Endodermal cell (in vitro differentiated cells): ENCODE measurements at regions not wholly inside any gene's neighbourhood (a gene's known extent, or its start where the extent isn't known, plus 50 kb on each side); places are given as distances from the start of the nearest gene placed in this dataset.

Source experiments
- DNase-seq: peaks from one replicate; pipeline ENCODE4 v3.0.0-alpha.2; 2017
- H3K27ac ChIP-seq: 2 replicates; pipeline ENCODE4 v1.5.1; 2013; ENCODE audit warnings: mild to moderate bottlenecking, low read depth, low read length, moderate library complexity
- H3K27me3 ChIP-seq: 2 replicates; pipeline ENCODE4 v1.6.1; 2013; ENCODE audit warnings: mild to moderate bottlenecking, low read length, moderate library complexity; ENCODE audit not compliant: insufficient read depth, control insufficient read depth, poor library complexity, severe bottlenecking
- H3K36me3 ChIP-seq: 2 replicates; pipeline ENCODE4 v1.7.0; 2013; ENCODE audit warnings: mild to moderate bottlenecking, low read length, moderate library complexity; ENCODE audit not compliant: control insufficient read depth, insufficient read depth
- H3K4me1 ChIP-seq: one replicate; pipeline ENCODE4 v1.7.0; 2013; ENCODE audit warnings: low read length; ENCODE audit not compliant: control insufficient read depth, insufficient read depth
- H3K4me3 ChIP-seq: 2 replicates; pipeline ENCODE4 v1.5.1; 2013; ENCODE audit warnings: mild to moderate bottlenecking, low read length, moderate library complexity
- H3K9ac ChIP-seq: 2 replicates; pipeline ENCODE4 v1.6.1; 2013; ENCODE audit warnings: mild to moderate bottlenecking, low read length, moderate library complexity; ENCODE audit not compliant: poor library complexity, severe bottlenecking; ENCODE audit errors: extremely low read depth
- H3K9me3 ChIP-seq: 2 replicates; pipeline ENCODE4 v1.6.1; 2013; ENCODE audit warnings: mild to moderate bottlenecking, low read length, moderate library complexity; ENCODE audit not compliant: control insufficient read depth
- H3K27ac Mint-ChIP-seq: 2 replicates; pipeline ENCODE4 v1.8.0; 2020; ENCODE audit warnings: mixed read lengths
- H3K27me3 Mint-ChIP-seq: 2 replicates; pipeline ENCODE4 v1.8.0; 2021; ENCODE audit warnings: mild to moderate bottlenecking, mixed read lengths; ENCODE audit not compliant: insufficient read depth
- H3K36me3 Mint-ChIP-seq: 2 replicates; pipeline ENCODE4 v1.8.0; 2020; ENCODE audit warnings: low read depth, mixed read lengths
- H3K4me1 Mint-ChIP-seq: 2 replicates; pipeline ENCODE4 v1.8.0; 2020; ENCODE audit warnings: mixed read lengths
- H3K4me3 Mint-ChIP-seq: 2 replicates; pipeline ENCODE4 v1.8.0; 2020; ENCODE audit warnings: mild to moderate bottlenecking, moderate library complexity, mixed read lengths
- H3K9me3 Mint-ChIP-seq: 2 replicates; pipeline ENCODE4 v1.8.0; 2020; ENCODE audit warnings: mild to moderate bottlenecking, mixed read lengths
- WGBS, 2 experiments: methylation state at CpG; one replicate each; pipeline versions ENCODE4 v1.1.5 to v1.1.7; 2013; ENCODE audit warnings: missing lambda C conversion rate in 2 of 2, mixed read lengths in 1 of 2; ENCODE audit not compliant: insufficient coverage in 1 of 2, insufficient read length in 1 of 2; 5-methylcytosine and 5-hydroxymethylcytosine counted together
- TF ChIP-seq, protein P1 (sequence below): fragments of 200-600 bp; sonication (generic); conservative IDR thresholded peaks from 2 replicates; pipeline ENCODE4 v1.5.0; 2021; ENCODE audit warnings: antibody characterized with exemption, mild to moderate bottlenecking

GRCh38 chr6:105507811-105508210 is 104.9 kb upstream of the PREP start:
- Mint-ChIP-seq H3K9me3 (no peaks in the 10 kb centered on the region), H3K36me3 (no peaks in the 10 kb centered on the region), H3K4me3 (no peak overlapping the region), H3K27ac (no peak overlapping the region), H3K27me3 (peaks cover 3% of the 10 kb centered on the region), H3K4me1 (peaks cover 2% of the 10 kb centered on the region)
- Histone ChIP-seq H3K9me3 (no peaks in the 10 kb centered on the region), H3K9ac (no peak overlapping the region), H3K27ac (no peak overlapping the region), H3K27me3 (no peaks in the 10 kb centered on the region), H3K36me3 (no peaks in the 10 kb centered on the region), H3K4me3 (no peak overlapping the region), H3K4me1 (no peaks in the 10 kb centered on the region)
- no peak for DNase-seq
- TF ChIP-seq, protein P1, sequence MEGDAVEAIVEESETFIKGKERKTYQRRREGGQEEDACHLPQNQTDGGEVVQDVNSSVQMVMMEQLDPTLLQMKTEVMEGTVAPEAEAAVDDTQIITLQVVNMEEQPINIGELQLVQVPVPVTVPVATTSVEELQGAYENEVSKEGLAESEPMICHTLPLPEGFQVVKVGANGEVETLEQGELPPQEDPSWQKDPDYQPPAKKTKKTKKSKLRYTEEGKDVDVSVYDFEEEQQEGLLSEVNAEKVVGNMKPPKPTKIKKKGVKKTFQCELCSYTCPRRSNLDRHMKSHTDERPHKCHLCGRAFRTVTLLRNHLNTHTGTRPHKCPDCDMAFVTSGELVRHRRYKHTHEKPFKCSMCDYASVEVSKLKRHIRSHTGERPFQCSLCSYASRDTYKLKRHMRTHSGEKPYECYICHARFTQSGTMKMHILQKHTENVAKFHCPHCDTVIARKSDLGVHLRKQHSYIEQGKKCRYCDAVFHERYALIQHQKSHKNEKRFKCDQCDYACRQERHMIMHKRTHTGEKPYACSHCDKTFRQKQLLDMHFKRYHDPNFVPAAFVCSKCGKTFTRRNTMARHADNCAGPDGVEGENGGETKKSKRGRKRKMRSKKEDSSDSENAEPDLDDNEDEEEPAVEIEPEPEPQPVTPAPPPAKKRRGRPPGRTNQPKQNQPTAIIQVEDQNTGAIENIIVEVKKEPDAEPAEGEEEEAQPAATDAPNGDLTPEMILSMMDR = no peak
- WGBS, 2 experiments = 91 to 100% methylated on average over 1 of the region's 1 CpG

DNA sequence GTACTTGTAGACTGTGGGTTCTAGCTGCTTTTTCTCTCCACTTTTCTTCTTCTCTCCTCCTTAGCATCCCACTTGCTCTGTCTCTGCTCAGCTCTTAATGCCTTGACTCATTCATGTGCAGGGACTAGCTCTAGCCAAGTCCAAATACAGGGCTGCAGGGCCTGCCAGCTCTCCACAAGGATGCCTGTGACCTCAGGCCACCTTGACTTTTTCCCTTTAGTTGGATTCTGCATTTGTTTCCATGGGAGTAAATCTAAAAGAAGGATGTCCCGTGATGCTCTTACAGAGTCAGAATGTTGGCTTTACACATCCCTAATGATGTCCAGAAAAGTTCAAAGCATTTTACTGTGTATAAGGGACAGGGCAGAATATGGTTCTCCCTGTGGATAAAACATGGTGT is 101.8 kb upstream of the PREP start:
- DNase-seq = no peak
- Mint-ChIP-seq H3K36me3 (no peaks in the 10 kb centered on the region), H3K27me3 (peaks cover 6% of the 10 kb centered on the region), H3K27ac (no peak overlapping the region), H3K9me3 (no peaks in the 10 kb centered on the region), H3K4me1 (no peaks in the 10 kb centered on the region), H3K4me3 (no peak overlapping the region)
- Histone ChIP-seq H3K36me3 (no peaks in the 10 kb centered on the region), H3K4me3 (no peak overlapping the region), H3K4me1 (no peaks in the 10 kb centered on the region), H3K27me3 (no peaks in the 10 kb centered on the region), H3K27ac (no peak overlapping the region), H3K9me3 (no peaks in the 10 kb centered on the region), H3K9ac (no peak overlapping the region)
- WGBS, 2 experiments = 82% methylated on average over 1 of the region's 1 CpG; no CpG with 5 or more reads in 1 of the 2 experiments
- TF ChIP-seq, protein P1 = no peak

DNA sequence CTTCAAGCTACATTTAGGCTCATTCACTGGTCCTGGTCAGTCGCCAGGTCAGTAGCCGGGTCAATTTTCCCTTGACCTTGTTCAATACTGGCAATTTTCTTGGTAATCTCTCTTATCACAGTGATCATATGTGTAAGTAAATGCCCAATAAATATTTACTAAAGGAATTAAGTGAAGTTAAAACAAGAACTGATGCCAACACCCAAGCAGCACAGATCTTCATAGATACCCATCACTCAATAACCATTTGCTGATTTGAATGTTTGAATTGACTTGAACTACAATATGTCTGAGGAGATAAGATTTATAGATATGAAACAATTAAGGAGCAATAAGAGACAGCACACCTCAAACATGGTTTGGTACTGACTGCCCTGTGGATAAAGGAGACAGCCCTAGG is 100.8 kb upstream of the PREP start:
- Mint-ChIP-seq H3K27me3 (peaks cover 6% of the 10 kb centered on the region), H3K4me3 (no peak overlapping the region), H3K9me3 (no peaks in the 10 kb centered on the region), H3K36me3 (no peaks in the 10 kb centered on the region), H3K4me1 (no peaks in the 10 kb centered on the region), H3K27ac (no peak overlapping the region)
- H3K4me3 ChIP-seq = no peak overlapping the region
- H3K9ac ChIP-seq = no peak overlapping the region
- DNase-seq = no peak
- H3K9me3 ChIP-seq = no peaks in the 10 kb centered on the region
- WGBS, 2 experiments = 97 to 100% methylated on average over 2 of the region's 2 CpGs
- no peak overlapping the region for H3K27ac ChIP-seq
- no peaks in the 10 kb centered on the region for H3K36me3 ChIP-seq
- TF ChIP-seq, protein P1 = no peak
- H3K27me3 ChIP-seq = no peaks in the 10 kb centered on the region
- no peaks in the 10 kb centered on the region for H3K4me1 ChIP-seq
